Mesendoderm (in vitro differentiated cells): ENCODE measurements at regions not wholly inside any gene's neighbourhood (a gene's known extent, or its start where the extent isn't known, plus 50 kb on each side); places are given as distances from the start of the nearest gene placed in this dataset.
"Not testable (repeated sequence)": the region's sequence is repeated elsewhere in the genome, so short reads cannot be mapped to it uniquely, and the experiment has no call there.

Source experiments
- DNase-seq: peaks from one replicate; pipeline ENCODE4 v3.0.0; 2013
- H2AK5ac ChIP-seq: 2 replicates; pipeline ENCODE4 v1.6.1; 2013; ENCODE audit warnings: low read length, inconsistent platforms
- H2BK120ac ChIP-seq: 2 replicates; pipeline ENCODE4 v1.6.1; 2013; ENCODE audit warnings: low read depth, mild to moderate bottlenecking, low read length, moderate library complexity, mixed read lengths
- H2BK15ac ChIP-seq: replicated peaks from 2 replicates; pipeline ENCODE4 v1.6.1; 2013; ENCODE audit warnings: low read depth, mild to moderate bottlenecking, moderate library complexity
- H2BK5ac ChIP-seq: 2 replicates; pipeline ENCODE4 v1.6.1; 2013; ENCODE audit warnings: low read length, inconsistent platforms
- H3K18ac ChIP-seq: 2 replicates; pipeline ENCODE4 v1.6.1; 2013; ENCODE audit warnings: mild to moderate bottlenecking, low read length, mixed read lengths
- H3K23ac ChIP-seq: one replicate; pipeline ENCODE4 v1.6.1; 2013; ENCODE audit warnings: low read length
- H3K27ac ChIP-seq: 2 replicates; pipeline ENCODE4 v1.5.1; 2013; ENCODE audit warnings: low read depth, mild to moderate bottlenecking, inconsistent platforms, low read length, moderate library complexity
- H3K27me3 ChIP-seq: 2 replicates; pipeline ENCODE4 v1.6.1; 2013; ENCODE audit warnings: low read length, control low read depth, mild to moderate bottlenecking, inconsistent platforms; ENCODE audit not compliant: insufficient read depth, poor library complexity
- H3K36me3 ChIP-seq: 2 replicates; pipeline ENCODE4 v1.6.1; 2013; ENCODE audit warnings: low read length, inconsistent platforms; ENCODE audit not compliant: control insufficient read depth, insufficient read depth
- H3K4ac ChIP-seq: one replicate; pipeline ENCODE4 v1.6.1; 2013; ENCODE audit warnings: low read depth, mild to moderate bottlenecking, low read length, moderate library complexity
- H3K4me1 ChIP-seq: 2 replicates; pipeline ENCODE4 v1.6.1; 2013; ENCODE audit warnings: low read depth, low read length, inconsistent platforms; ENCODE audit not compliant: control insufficient read depth
- H3K4me2 ChIP-seq: 2 replicates; pipeline ENCODE4 v1.6.1; 2013; ENCODE audit warnings: low read length
- H3K4me3 ChIP-seq: 2 replicates; pipeline ENCODE4 v1.5.1; 2013; ENCODE audit warnings: mild to moderate bottlenecking, low read length
- H3K56ac ChIP-seq: one replicate; pipeline ENCODE4 v1.6.1; 2013; ENCODE audit warnings: low read length
- H3K79me1 ChIP-seq: 2 replicates; pipeline ENCODE4 v1.6.1; 2013; ENCODE audit warnings: low read length, inconsistent platforms
- H3K79me2 ChIP-seq: 2 replicates; pipeline ENCODE4 v1.6.1; 2013; ENCODE audit warnings: mild to moderate bottlenecking, low read length; ENCODE audit not compliant: control insufficient read depth, insufficient read depth
- H3K9ac ChIP-seq: 2 replicates; pipeline ENCODE4 v1.6.1; 2013; ENCODE audit warnings: low read length, inconsistent platforms
- H4K5ac ChIP-seq: one replicate; pipeline ENCODE4 v1.6.1; 2013; ENCODE audit warnings: low read length
- H4K8ac ChIP-seq: one replicate; pipeline ENCODE4 v1.6.1; 2013; ENCODE audit warnings: low read depth, mild to moderate bottlenecking, control low read depth, low read length, moderate library complexity
- WGBS: extraction: QIAGEN DNeasy Blood & Tissue Kit; methylation state at CpG from one replicate; pipeline ENCODE4 v1.1.7; 2013; ENCODE audit warnings: low lambda C conversion rate, missing lambda C conversion rate; ENCODE audit not compliant: insufficient coverage; ENCODE audit errors: extremely low coverage; 5-methylcytosine and 5-hydroxymethylcytosine counted together

- Histone ChIP-seq H3K4ac (no peak overlapping the region), H3K79me2 (no peaks in the 10 kb centered on the region), H3K23ac (no peak overlapping the region), H3K27ac (no peak overlapping the region), H3K27me3 (no peaks in the 10 kb centered on the region), H4K5ac (no peak overlapping the region), H2AK5ac (no peak overlapping the region), H3K9ac (no peak overlapping the region), H3K4me3 (no peak overlapping the region), H3K56ac (peak overlapping the region; percentile 42), H2BK15ac (no peak overlapping the region), H3K18ac (no peak overlapping the region), H3K36me3 (no peaks in the 10 kb centered on the region), H3K4me1 (no peaks in the 10 kb centered on the region), H4K8ac (no peak overlapping the region), H2BK5ac (no peak overlapping the region), H2BK120ac (no peak overlapping the region), H3K4me2 (no peak overlapping the region), H3K79me1 (no peaks in the 10 kb centered on the region)
- WGBS, result no CpG with 5 or more reads among the region's 18 CpGs
- peak; percentile 7 for DNase-seq
Measured at GRCh38 chr14:45891417-45892080, 638.5 kb upstream of the MIS18BP1 start.

GRCh38 chr14:45888766-45889285 lies 635.8 kb upstream of the MIS18BP1 start:
- H3K23ac ChIP-seq, H3K18ac ChIP-seq, H2BK5ac ChIP-seq, H3K4me3 ChIP-seq, H3K4ac ChIP-seq, H3K36me3 ChIP-seq, H2BK120ac ChIP-seq, H3K79me1 ChIP-seq, H4K5ac ChIP-seq, DNase-seq, H2BK15ac ChIP-seq, H3K9ac ChIP-seq, H3K4me2 ChIP-seq, H4K8ac ChIP-seq, H3K79me2 ChIP-seq, H3K27ac ChIP-seq, H3K4me1 ChIP-seq, H2AK5ac ChIP-seq, H3K27me3 ChIP-seq: not testable (repeated sequence)
- WGBS, result no CpG with 5 or more reads among the region's 28 CpGs
- H3K56ac ChIP-seq, result peak overlapping the region; percentile 42

DNA sequence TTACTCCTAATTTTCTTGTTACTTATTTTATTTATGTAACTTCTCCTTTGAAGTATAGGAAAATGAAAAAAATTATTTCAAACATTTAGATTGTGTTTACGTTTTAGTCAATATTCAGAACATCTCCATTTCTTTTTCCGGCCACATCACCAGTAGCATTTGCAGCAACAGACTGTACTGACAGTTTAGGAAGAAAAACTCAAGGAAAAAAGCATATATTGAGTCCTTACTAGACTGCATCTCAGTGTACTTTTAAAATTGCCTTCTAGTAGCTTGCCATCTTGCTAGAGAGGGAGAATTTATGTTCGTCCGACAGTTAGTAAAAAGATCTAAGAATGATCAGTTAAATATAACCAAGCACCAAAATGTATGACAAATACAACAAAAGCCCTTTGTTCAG lies 625.0 kb upstream of the MIS18BP1 start:
- H3K18ac ChIP-seq, result no peak overlapping the region
- no peak overlapping the region for H2BK120ac ChIP-seq
- WGBS, result no CpG with 5 or more reads among the region's 4 CpGs
- H3K4me3 ChIP-seq, result no peak overlapping the region
- H3K4me1 ChIP-seq, result no peaks in the 10 kb centered on the region
- H4K8ac ChIP-seq, result no peak overlapping the region
- no peak overlapping the region for H3K4me2 ChIP-seq
- no peaks in the 10 kb centered on the region for H3K79me1 ChIP-seq
- no peaks in the 10 kb centered on the region for H3K79me2 ChIP-seq
- no peak overlapping the region for H3K56ac ChIP-seq
- H3K4ac ChIP-seq, result no peak overlapping the region
- H3K27me3 ChIP-seq, result no peaks in the 10 kb centered on the region
- DNase-seq, result no peak
- H2BK5ac ChIP-seq, result no peak overlapping the region
- H3K27ac ChIP-seq, result no peak overlapping the region
- H3K36me3 ChIP-seq, result no peaks in the 10 kb centered on the region
- no peak overlapping the region for H3K23ac ChIP-seq
- no peak overlapping the region for H2AK5ac ChIP-seq
- no peak overlapping the region for H4K5ac ChIP-seq
- no peak overlapping the region for H3K9ac ChIP-seq
- no peak overlapping the region for H2BK15ac ChIP-seq

- no peaks in the 10 kb centered on the region for H3K4me1 ChIP-seq
Measured at GRCh38 chr14:45868863-45869262, 615.9 kb upstream of the MIS18BP1 start.

DNA sequence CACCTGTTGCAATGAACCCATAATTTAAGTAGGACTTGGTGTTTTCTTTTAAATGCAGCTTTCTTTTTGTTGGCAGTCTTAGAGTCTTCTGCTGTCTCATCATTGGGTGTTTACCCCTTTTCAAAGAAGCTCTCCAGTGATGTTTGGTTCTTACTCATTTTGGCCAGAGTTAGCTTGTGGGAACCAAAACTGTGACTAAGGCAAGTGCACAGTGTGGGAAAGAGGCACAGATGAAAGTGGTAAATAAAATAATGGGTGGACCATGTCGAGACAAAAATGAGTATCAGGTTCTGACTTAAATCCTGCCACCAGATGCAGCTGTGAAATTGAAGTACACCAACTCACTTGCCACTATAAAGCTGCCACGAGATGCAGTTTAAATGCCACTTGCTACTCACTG lies 615.4 kb upstream of the MIS18BP1 start:
- Histone ChIP-seq H3K4me2 (no peak overlapping the region), H3K56ac (no peak overlapping the region), H2BK5ac (no peak overlapping the region), H3K4me1 (no peaks in the 10 kb centered on the region), H3K18ac (no peak overlapping the region), H3K27me3 (no peaks in the 10 kb centered on the region), H3K23ac (no peak overlapping the region), H3K4me3 (no peak overlapping the region), H3K79me1 (no peaks in the 10 kb centered on the region), H2AK5ac (no peak overlapping the region), H3K9ac (no peak overlapping the region), H3K36me3 (no peaks in the 10 kb centered on the region), H4K5ac (no peak overlapping the region), H3K27ac (no peak overlapping the region), H2BK15ac (no peak overlapping the region), H3K79me2 (no peaks in the 10 kb centered on the region), H2BK120ac (no peak overlapping the region), H4K8ac (no peak overlapping the region), H3K4ac (no peak overlapping the region)
- no peak for DNase-seq
- WGBS, result no CpG with 5 or more reads among the region's 2 CpGs

More at GRCh38 chr14:45868863-45869262, 615.9 kb upstream of the MIS18BP1 start:
- DNase-seq, result no peak
- no peak overlapping the region for H3K4ac ChIP-seq
- H3K27me3 ChIP-seq, result no peaks in the 10 kb centered on the region
- no peak overlapping the region for H3K4me3 ChIP-seq
- no peak overlapping the region for H3K23ac ChIP-seq
- H3K18ac ChIP-seq, result no peak overlapping the region
- no peak overlapping the region for H4K5ac ChIP-seq
- no peak overlapping the region for H3K9ac ChIP-seq
- H2BK5ac ChIP-seq, result no peak overlapping the region
- H2AK5ac ChIP-seq, result no peak overlapping the region
- no peaks in the 10 kb centered on the region for H3K79me1 ChIP-seq
- no peak overlapping the region for H3K27ac ChIP-seq
- no peak overlapping the region for H2BK15ac ChIP-seq
- H3K79me2 ChIP-seq, result no peaks in the 10 kb centered on the region
- H3K4me2 ChIP-seq, result no peak overlapping the region
- no peak overlapping the region for H3K56ac ChIP-seq
- no peaks in the 10 kb centered on the region for H3K36me3 ChIP-seq
- H4K8ac ChIP-seq, result no peak overlapping the region
- no peak overlapping the region for H2BK120ac ChIP-seq
- no CpG with 5 or more reads among the region's 2 CpGs for WGBS
